ENCODE measurements at regions not wholly inside any gene's neighbourhood (a gene's known extent, or its start where the extent isn't known, plus 50 kb on each side); places are given as distances from the start of the nearest gene placed in this dataset.

GRCh38 chr4:11028334-11028733, 343.8 kb upstream of the CLNK start:
- Histone ChIP-seq H3K79me2 (ENCODE audit: low read length) (no peaks in the 10 kb centered on the region), H3K4me1 (ENCODE audit: low read length) (no peaks in the 10 kb centered on the region), H4K20me1 (ENCODE audit: insufficient read depth, low read depth, low read length) (no peaks in the 10 kb centered on the region), H3K4me3 (ENCODE audit: low read length) (no peak overlapping the region), H3K27me3 (ENCODE audit: low read length) (no peaks in the 10 kb centered on the region), H3K9me3 (ENCODE audit: low read length) (peaks cover 12% of the 10 kb centered on the region), H3K9me2 (replicated peaks; ENCODE audit: insufficient read depth, low read length) (no peaks in the 10 kb centered on the region), H3K27ac (ENCODE audit: low read length) (no peak overlapping the region), H3K4me2 (ENCODE audit: low read depth, low read length, poor library complexity, severe bottlenecking) (no peak overlapping the region), H2AFZ (ENCODE audit: low read length) (no peak overlapping the region), H3K9ac (ENCODE audit: low read length) (no peak overlapping the region), H3K36me3 (ENCODE audit: insufficient read depth, low read length) (no peaks in the 10 kb centered on the region)
- DNase-seq, result no peak

GRCh38 chr4:11021333-11021732, 336.8 kb upstream of the CLNK start:
- Histone ChIP-seq H2AFZ (ENCODE audit: low read length) (no peak overlapping the region), H3K4me3 (ENCODE audit: low read length) (no peak overlapping the region), H3K36me3 (ENCODE audit: insufficient read depth, low read length) (no peaks in the 10 kb centered on the region), H3K79me2 (ENCODE audit: low read length) (no peaks in the 10 kb centered on the region), H4K20me1 (ENCODE audit: insufficient read depth, low read depth, low read length) (no peaks in the 10 kb centered on the region), H3K9ac (ENCODE audit: low read length) (no peak overlapping the region), H3K9me3 (ENCODE audit: low read length) (no peaks in the 10 kb centered on the region; the same call in 1 of the 2 replicates), H3K4me2 (ENCODE audit: low read depth, low read length, poor library complexity, severe bottlenecking) (no peak overlapping the region), H3K4me1 (ENCODE audit: low read length) (no peaks in the 10 kb centered on the region), H3K27me3 (ENCODE audit: low read length) (no peaks in the 10 kb centered on the region), H3K9me2 (replicated peaks; ENCODE audit: insufficient read depth, low read length) (no peaks in the 10 kb centered on the region), H3K27ac (ENCODE audit: low read length) (no peak overlapping the region)
- no peak for DNase-seq

- Histone ChIP-seq H3K27me3 (ENCODE audit: low read length) (no peaks in the 10 kb centered on the region), H3K4me2 (ENCODE audit: low read depth, low read length, poor library complexity, severe bottlenecking) (no peak overlapping the region), H3K36me3 (ENCODE audit: insufficient read depth, low read length) (no peaks in the 10 kb centered on the region), H3K79me2 (ENCODE audit: low read length) (no peaks in the 10 kb centered on the region), H3K4me1 (ENCODE audit: low read length) (no peaks in the 10 kb centered on the region), H3K27ac (ENCODE audit: low read length) (no peak overlapping the region), H4K20me1 (ENCODE audit: insufficient read depth, low read depth, low read length) (no peaks in the 10 kb centered on the region), H3K9ac (ENCODE audit: low read length) (no peak overlapping the region), H3K4me3 (ENCODE audit: low read length) (no peak overlapping the region), H3K9me2 (replicated peaks; ENCODE audit: insufficient read depth, low read length) (no peaks in the 10 kb centered on the region), H2AFZ (ENCODE audit: low read length) (no peak overlapping the region), H3K9me3 (ENCODE audit: low read length) (no peaks in the 10 kb centered on the region; the same call in 1 of the 2 replicates)
- DNase-seq, result no peak
Measured at GRCh38 chr4:11019451-11020240, 335.1 kb upstream of the CLNK start.

GRCh38 chr4:11014199-11014598, 329.6 kb upstream of the CLNK start:
- Histone ChIP-seq H3K27me3 (ENCODE audit: low read length) (no peaks in the 10 kb centered on the region), H3K36me3 (ENCODE audit: insufficient read depth, low read length) (no peaks in the 10 kb centered on the region), H3K79me2 (ENCODE audit: low read length) (no peaks in the 10 kb centered on the region), H2AFZ (ENCODE audit: low read length) (no peak overlapping the region), H3K9me2 (replicated peaks; ENCODE audit: insufficient read depth, low read length) (0 out of 2 replicates have a peak, but pooled peaks cover 3% of the 10 kb centered on the region), H3K4me3 (ENCODE audit: low read length) (no peak overlapping the region), H3K4me2 (ENCODE audit: low read depth, low read length, poor library complexity, severe bottlenecking) (no peak overlapping the region), H3K9me3 (ENCODE audit: low read length) (peaks cover 5% of the 10 kb centered on the region; the same call in 1 of the 2 replicates), H3K27ac (ENCODE audit: low read length) (no peak overlapping the region), H4K20me1 (ENCODE audit: insufficient read depth, low read depth, low read length) (no peaks in the 10 kb centered on the region), H3K9ac (ENCODE audit: low read length) (no peak overlapping the region), H3K4me1 (ENCODE audit: low read length) (no peaks in the 10 kb centered on the region)
- DNase-seq, result no peak

GRCh38 chr4:11013094-11013664, 328.6 kb upstream of the CLNK start:
- no peaks in the 10 kb centered on the region for H3K36me3 ChIP-seq (ENCODE audit: insufficient read depth, low read length)
- H4K20me1 ChIP-seq (ENCODE audit: insufficient read depth, low read depth, low read length), result no peaks in the 10 kb centered on the region
- H3K4me1 ChIP-seq (ENCODE audit: low read length), result no peaks in the 10 kb centered on the region
- H3K27ac ChIP-seq (ENCODE audit: low read length), result no peak overlapping the region
- 0 out of 2 replicates have a peak, but pooled peaks cover 3% of the 10 kb centered on the region for H3K9me2 ChIP-seq (replicated peaks; ENCODE audit: insufficient read depth, low read length)
- H3K9me3 ChIP-seq (ENCODE audit: low read length), result peaks cover 5% of the 10 kb centered on the region; the same call in 1 of the 2 replicates
- H3K4me3 ChIP-seq (ENCODE audit: low read length), result no peak overlapping the region
- H3K9ac ChIP-seq (ENCODE audit: low read length), result no peak overlapping the region
- H2AFZ ChIP-seq (ENCODE audit: low read length), result no peak overlapping the region
- H3K79me2 ChIP-seq (ENCODE audit: low read length), result no peaks in the 10 kb centered on the region
- H3K4me2 ChIP-seq (ENCODE audit: low read depth, low read length, poor library complexity, severe bottlenecking), result no peak overlapping the region
- no peak for DNase-seq
- no peaks in the 10 kb centered on the region for H3K27me3 ChIP-seq (ENCODE audit: low read length)

GRCh38 chr4:11011249-11011648, 326.7 kb upstream of the CLNK start:
- H3K27ac ChIP-seq (ENCODE audit: low read length), result no peak overlapping the region
- no peak overlapping the region for H3K4me3 ChIP-seq (ENCODE audit: low read length)
- no peaks in the 10 kb centered on the region for H3K4me1 ChIP-seq (ENCODE audit: low read length)
- H3K36me3 ChIP-seq (ENCODE audit: insufficient read depth, low read length), result no peaks in the 10 kb centered on the region
- H2AFZ ChIP-seq (ENCODE audit: low read length), result no peak overlapping the region
- no peaks in the 10 kb centered on the region for H3K79me2 ChIP-seq (ENCODE audit: low read length)
- peaks cover 3% of the 10 kb centered on the region; the same call in 1 of the 2 replicates for H3K9me2 ChIP-seq (replicated peaks; ENCODE audit: insufficient read depth, low read length)
- H3K27me3 ChIP-seq (ENCODE audit: low read length), result no peaks in the 10 kb centered on the region
- no peak overlapping the region for H3K4me2 ChIP-seq (ENCODE audit: low read depth, low read length, poor library complexity, severe bottlenecking)
- no peaks in the 10 kb centered on the region for H4K20me1 ChIP-seq (ENCODE audit: insufficient read depth, low read depth, low read length)
- peaks cover 5% of the 10 kb centered on the region; the same call in 1 of the 2 replicates for H3K9me3 ChIP-seq (ENCODE audit: low read length)
- H3K9ac ChIP-seq (ENCODE audit: low read length), result no peak overlapping the region
- no peak for DNase-seq

GRCh38 chr4:11010624-11011023, 326.1 kb upstream of the CLNK start:
- H3K36me3 ChIP-seq (ENCODE audit: insufficient read depth, low read length), result no peaks in the 10 kb centered on the region
- H3K4me1 ChIP-seq (ENCODE audit: low read length), result no peaks in the 10 kb centered on the region
- H3K27me3 ChIP-seq (ENCODE audit: low read length), result no peaks in the 10 kb centered on the region
- no peaks in the 10 kb centered on the region for H4K20me1 ChIP-seq (ENCODE audit: insufficient read depth, low read depth, low read length)
- peaks cover 5% of the 10 kb centered on the region; the same call in 1 of the 2 replicates for H3K9me3 ChIP-seq (ENCODE audit: low read length)
- no peak overlapping the region for H3K4me2 ChIP-seq (ENCODE audit: low read depth, low read length, poor library complexity, severe bottlenecking)
- H3K9ac ChIP-seq (ENCODE audit: low read length), result no peak overlapping the region
- H2AFZ ChIP-seq (ENCODE audit: low read length), result no peak overlapping the region
- no peak overlapping the region for H3K27ac ChIP-seq (ENCODE audit: low read length)
- no peaks in the 10 kb centered on the region for H3K79me2 ChIP-seq (ENCODE audit: low read length)
- no peak overlapping the region for H3K4me3 ChIP-seq (ENCODE audit: low read length)
- peaks cover 3% of the 10 kb centered on the region; the same call in 1 of the 2 replicates for H3K9me2 ChIP-seq (replicated peaks; ENCODE audit: insufficient read depth, low read length)
- no peak for DNase-seq

GRCh38 chr4:11009281-11009680, 324.7 kb upstream of the CLNK start:
- Histone ChIP-seq H3K9me3 (ENCODE audit: low read length) (peaks cover 5% of the 10 kb centered on the region; the same call in 1 of the 2 replicates), H3K9ac (ENCODE audit: low read length) (no peak overlapping the region), H3K9me2 (replicated peaks; ENCODE audit: insufficient read depth, low read length) (peaks cover 3% of the 10 kb centered on the region; the same call in 1 of the 2 replicates), H2AFZ (ENCODE audit: low read length) (no peak overlapping the region), H3K4me3 (ENCODE audit: low read length) (no peak overlapping the region), H3K36me3 (ENCODE audit: insufficient read depth, low read length) (no peaks in the 10 kb centered on the region), H3K4me1 (ENCODE audit: low read length) (no peaks in the 10 kb centered on the region), H3K4me2 (ENCODE audit: low read depth, low read length, poor library complexity, severe bottlenecking) (no peak overlapping the region), H3K79me2 (ENCODE audit: low read length) (no peaks in the 10 kb centered on the region), H3K27ac (ENCODE audit: low read length) (no peak overlapping the region), H3K27me3 (ENCODE audit: low read length) (no peaks in the 10 kb centered on the region), H4K20me1 (ENCODE audit: insufficient read depth, low read depth, low read length) (no peaks in the 10 kb centered on the region)
- no peak for DNase-seq
